HG02623 (cell line): ENCODE measurements at regions not wholly inside any gene's neighbourhood (a gene's known extent, or its start where the extent isn't known, plus 50 kb on each side); places are given as distances from the start of the nearest gene placed in this dataset.
"Not testable (repeated sequence)": the region's sequence is repeated elsewhere in the genome, so short reads cannot be mapped to it uniquely, and the experiment has no call there.

Source experiments
- ATAC-seq: cut with Tn5 transposase; IDR thresholded peaks from one replicate; pipeline ENCODE4 v1.9.1; 2021; ENCODE audit warnings: moderate library complexity; ENCODE audit not compliant: unreplicated experiment

DNA sequence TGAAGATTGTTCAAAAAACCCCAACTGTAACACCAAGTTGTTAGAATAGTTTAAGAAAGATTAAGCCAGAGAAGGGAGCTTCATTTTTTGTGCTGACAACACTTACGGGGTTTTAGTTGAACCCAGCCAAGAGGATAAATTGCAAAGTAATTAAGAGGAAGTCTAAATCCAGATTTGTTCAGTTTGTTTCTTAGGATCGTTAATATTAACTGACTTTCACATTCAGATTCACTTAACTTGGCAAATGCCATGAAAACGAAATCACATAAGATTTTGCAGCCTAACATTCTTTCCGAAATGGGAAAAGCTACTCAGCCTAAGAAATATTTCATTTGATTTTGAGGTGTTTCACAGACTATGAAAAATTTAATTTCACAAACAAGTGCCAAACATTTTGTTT is 511.3 kb downstream of the TRIML1 start:
- ATAC-seq: no peak

DNA sequence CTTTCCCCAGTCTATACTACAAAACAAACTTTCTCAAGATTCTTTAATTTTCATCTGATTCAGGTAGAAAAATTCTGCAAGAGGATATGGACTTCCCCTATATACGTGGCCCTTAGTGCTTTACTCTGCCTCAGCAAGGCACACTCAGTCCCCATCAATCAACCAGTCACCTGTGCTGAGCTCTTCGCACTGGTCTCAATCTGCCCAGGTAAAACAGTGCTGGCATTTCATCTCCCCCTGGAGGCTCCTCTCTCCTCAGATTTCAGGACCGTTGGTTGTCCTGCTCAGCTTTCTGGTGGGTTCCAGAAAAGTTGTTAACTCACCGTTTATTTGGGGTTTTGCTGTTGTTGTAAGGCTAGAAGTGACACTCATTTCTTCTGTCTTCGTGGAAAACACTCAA is 518.1 kb downstream of the TRIML1 start:
- ATAC-seq: no peak

DNA sequence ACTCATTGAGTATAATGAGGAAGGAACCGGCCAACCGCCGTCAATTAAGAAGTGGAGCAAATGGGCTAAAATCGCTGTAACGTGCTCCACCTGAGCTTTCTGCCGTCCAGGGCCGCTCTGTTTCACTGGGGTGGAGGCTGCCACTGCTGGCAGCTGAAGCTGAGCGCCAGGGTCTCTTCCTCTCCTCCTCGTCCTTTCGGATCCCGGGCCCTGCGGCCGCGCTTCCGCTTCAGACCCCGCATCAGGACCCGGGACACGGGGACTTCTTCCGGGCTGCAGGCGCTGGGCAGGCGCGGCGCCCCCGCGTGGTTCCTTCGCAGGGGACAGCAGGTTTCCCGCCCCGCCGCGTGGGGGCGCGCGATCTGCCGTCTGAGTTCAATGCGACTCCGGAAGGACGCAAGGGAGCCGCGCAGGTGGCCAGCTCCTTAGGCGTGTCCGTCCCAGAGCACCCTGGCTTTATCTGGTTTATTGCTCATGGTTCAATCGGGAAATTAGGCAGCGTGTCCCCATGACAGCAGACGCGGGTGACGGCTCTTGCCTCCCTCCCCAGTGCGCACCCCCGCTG is 519.8 kb downstream of the TRIML1 start:
- ATAC-seq: no peak

DNA sequence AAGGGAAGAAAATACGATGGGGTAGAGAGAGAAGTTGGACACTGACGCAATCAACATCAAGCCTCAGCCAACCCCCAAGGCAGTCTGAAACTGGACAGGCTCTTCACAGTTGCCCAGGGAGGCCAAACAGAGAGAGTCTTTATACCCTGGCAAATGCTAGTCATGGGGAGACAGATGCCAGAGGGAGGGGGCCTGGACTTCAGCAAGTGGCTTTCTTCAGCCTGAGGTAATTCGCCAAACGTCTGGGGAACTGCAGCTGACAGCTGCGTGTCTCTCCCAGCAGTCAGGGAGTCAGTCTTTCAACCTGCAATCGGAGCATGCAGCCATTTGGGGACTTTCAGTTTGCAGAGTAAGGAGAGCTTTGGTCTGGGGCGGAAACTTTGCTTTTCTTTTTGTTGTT is 521.6 kb downstream of the TRIML1 start:
- ATAC-seq: no peak

DNA sequence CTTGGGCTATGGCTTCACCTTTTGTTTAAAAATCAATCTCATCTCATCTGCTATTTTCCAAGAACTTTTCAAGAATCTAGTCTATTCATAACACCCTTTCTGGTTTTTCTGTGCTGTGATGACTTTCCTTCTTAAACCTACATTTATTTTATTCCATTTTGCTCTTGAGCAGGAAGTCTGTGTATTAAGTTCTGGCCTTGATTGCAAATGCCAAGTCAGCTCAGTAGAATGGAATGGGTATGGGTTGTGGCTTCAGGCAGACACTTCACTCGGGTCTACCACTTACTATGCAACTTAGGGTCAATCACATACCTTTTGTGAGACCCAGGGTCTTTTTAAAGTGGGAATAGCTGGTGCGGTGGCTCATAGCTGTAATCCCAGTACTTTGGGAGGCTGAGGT is 522.3 kb downstream of the TRIML1 start:
- no peak for ATAC-seq

DNA sequence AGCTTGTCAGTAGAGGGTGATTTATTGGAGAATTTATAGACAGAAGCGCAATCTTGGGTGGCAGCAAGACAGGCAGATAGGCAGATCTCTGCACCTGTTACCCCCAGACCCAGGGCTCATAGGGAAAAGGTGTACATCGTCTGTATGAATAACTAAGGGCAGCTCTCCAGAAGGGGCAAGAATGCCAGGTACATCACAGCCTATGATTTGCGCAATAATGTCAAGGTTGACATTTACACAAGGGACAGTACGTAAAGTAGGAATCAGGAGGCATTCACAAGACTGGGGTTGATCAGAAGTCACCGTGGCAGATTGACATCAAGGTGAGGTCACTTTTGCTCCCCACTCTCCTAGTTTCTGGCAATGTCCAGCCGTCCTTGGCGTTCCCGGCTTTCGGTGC is 524.1 kb downstream of the TRIML1 start:
- no peak for ATAC-seq

DNA sequence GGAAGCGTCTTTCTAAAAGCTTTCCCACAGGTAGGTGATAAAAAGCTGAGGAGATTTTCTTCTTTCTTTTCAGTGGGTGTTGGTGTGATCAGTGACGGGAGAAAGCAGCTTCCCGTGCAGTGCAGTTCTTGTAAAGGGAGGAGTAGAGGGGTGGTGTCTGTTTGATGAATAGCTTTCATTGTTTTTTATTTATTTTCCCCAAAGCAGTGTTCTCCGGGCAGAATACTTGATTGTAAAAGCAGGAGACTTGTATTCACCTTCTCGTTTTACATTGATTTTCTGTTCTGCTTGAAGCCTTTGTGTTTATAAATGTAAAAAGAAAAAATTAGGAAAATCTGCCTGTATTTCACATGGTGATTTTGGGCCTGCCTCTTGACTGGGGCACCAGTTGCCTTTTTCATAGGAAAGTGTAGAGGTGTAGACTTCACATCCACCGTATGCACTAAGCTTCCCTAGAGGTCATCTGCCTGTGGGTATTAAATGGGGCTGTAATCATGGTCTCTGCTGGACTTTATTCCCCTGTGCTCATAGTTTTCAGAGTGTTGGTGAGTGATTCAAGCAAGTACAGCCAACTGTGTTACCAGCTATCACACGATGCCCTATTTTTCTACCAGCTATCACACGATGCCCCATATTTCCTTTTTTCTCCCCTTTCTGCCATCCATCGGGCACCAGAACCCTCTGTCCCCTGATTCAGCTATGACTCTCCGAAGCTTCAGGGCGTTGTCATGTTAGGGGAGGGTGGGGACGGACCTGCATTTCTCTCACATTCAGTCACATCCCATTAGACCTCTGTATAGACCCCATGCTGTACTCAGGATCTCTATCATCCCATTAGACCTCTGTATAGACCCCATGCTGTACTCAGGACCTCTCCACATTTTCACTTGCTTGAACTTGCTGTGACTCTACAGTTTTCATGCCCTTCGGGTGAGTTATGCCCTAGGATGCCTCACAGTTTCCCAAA is 526.5 kb downstream of the TRIML1 start:
- no peak for ATAC-seq

DNA sequence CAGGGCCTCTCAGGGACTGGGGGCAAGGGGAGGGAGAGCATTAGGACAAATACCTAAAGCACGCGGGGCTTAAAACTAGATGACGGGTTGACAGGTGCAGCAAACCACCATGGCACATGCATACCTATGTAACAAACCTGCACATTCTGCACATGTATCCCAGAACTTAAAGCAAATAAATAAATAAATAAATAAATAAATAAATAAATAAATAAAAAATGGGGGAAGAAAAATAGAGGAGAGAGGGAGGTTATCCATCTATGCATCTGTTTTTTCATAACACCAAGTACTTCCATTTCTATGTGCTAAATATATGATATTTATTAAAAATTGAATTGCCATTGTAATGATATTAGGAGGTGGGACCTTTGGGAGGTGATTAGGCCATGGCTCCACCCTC is 539.5 kb downstream of the TRIML1 start:
- not testable (repeated sequence) for ATAC-seq

DNA sequence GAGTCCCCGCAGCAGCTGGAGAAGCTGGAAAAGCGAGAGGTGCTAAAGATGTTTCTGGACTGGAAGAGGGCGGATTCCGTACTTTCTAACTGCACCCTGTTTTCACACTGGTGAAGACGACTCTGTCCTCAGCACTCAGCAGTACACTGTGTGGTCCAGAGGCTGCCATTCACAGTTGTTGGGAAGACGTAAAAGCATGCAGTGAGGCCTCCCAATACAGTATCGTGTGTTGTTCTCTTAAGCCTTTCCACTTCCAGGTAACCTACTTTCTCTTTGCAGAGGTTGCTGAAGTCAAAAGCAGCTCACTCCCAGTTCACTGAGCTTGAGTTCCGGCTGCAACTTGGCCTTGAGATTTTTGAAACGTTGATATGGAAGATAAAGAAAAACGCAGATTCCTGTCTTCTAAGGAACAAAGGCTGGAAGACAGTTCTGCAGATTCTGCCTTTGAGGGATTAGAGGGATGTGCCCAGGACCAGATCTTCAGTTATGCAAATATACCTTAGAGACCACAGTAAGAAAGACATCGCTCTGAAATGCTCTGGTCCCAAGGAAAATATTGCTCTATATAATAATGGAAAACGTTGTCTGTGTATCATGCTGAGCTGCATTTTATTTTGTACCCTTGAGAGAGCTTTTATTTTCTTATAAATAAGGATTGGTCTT is 540.9 kb downstream of the TRIML1 start:
- ATAC-seq: no peak

DNA sequence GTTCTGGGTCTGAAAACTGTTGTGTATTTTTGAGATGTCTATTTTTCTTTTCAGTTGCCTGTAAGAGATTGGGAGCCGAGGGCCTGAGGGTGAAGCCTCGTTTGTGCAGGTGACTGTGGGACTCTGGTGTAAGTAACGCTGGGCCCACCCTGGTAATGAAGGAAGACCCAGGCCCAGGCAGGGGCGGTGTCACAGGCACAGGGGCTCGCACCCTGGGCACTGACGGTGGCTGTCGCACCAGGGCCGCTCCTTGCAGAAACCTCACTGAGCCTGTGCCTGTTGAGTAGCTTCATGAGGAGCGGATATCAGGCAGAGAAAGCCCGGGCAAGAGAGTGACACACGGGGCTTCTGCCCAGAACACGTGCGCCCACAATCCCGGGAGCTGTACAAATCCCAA is 541.4 kb downstream of the TRIML1 start:
- no peak for ATAC-seq

DNA sequence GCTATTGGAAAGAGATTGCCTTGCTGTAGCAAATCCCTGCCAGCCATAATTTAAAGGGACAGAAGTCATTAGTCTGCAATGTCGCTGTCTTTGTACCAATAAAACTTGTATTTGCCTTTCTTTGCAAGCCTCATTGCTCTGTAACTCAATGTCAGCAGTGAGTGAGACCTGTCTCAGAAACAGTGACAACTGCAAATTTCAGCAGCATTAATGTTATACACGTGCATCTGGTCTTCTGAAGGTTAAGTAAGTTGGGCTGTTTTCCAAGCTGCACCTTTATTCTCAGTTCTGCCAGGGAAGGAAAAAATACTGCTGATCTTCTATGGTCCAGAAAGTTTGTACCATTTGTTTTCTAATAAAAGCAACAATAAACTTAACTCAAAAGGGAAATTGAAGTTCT is 543.1 kb downstream of the TRIML1 start:
- ATAC-seq: no peak

DNA sequence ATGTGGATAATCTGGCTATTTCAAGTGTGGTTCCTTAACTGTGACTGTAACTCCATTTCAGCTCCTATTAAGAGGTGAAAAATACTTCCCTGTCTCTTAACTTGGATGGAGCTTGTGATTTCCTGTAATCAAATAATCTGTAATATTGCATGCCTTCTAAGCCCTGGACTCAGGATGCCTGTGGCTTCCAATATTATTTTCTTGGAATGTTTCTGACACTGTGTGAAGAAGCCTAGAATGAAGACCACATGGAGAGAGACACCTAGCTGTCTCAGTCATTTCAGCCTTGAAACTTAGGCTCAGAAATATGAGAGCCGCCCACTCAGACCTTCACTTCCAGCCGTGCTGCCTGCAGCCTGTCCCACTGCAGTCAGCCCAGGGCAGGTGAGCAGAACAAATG is 544.3 kb downstream of the TRIML1 start:
- no peak for ATAC-seq

DNA sequence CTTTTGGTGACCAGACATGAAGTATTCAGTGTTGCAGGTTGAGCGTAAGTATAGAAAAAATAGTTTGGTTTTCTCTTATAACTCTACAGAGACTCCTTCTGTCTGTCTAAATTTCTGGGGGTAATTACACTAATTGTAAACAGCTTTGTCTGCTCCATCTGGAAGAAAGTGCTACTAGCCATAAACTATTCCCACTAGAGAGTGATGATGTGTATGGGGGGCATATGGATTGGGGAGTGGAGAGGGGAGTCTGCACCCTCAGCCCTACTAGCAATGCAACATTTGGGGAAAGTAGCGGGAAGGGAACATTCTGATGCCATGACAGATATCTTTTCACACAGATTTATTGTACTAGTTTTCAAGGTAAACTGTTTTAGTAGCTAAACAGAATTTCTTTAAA is 549.7 kb downstream of the TRIML1 start:
- no peak for ATAC-seq

DNA sequence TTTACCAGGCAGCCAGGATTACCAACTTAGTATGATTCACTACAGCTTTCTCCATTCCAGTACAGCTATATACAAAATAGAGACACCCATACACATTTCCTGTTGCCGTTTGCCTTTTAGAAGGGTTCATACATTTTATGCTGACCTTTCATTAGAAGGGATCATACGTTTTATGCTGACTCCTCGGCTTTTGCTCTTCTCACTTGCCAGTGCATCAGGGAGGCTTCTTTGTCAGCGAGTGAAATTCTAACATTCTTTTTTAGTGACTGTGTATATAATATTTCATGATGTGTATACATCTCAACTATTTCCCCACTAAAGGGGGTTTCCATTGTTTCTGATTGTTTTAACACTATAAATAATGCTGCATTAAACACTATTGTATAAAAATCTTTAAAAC is 552.6 kb downstream of the TRIML1 start:
- ATAC-seq: no peak

DNA sequence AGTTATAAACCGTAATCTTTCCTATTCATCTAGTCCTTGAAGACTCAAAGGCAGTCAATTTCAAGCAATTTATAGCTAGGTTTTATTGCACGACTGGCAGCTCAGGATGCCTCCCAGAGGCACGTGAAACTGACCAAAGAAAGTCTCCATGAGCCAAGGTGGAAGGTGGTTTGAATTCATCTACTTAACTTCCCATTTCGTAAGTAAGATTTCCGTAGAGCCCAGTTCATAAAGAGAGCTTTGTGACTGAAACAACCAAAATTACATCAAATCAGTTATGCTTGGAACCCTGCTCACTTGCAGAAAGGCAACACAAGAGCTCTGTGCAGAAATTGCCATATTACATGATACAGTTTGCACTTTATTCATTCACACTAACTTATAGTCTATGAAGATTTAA is 556.0 kb downstream of the TRIML1 start:
- no peak for ATAC-seq

DNA sequence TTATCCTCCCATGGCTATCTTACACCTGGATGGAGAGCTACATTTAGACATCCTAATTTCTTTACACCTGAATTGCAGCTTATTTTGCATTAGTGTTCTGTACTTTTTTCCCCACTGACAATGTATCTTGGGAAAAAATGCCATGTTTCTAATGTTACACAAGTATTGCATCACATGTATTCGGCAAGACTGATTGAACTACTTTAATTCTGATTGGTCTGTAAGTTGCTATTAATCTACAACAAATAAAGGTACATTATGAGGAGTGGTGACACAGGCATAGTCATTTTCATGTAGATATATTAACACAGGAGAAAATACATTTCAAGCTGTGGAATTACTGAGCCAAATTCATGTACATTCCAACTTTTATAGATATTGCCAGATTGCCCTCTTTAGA is 558.0 kb downstream of the TRIML1 start:
- ATAC-seq: no peak

DNA sequence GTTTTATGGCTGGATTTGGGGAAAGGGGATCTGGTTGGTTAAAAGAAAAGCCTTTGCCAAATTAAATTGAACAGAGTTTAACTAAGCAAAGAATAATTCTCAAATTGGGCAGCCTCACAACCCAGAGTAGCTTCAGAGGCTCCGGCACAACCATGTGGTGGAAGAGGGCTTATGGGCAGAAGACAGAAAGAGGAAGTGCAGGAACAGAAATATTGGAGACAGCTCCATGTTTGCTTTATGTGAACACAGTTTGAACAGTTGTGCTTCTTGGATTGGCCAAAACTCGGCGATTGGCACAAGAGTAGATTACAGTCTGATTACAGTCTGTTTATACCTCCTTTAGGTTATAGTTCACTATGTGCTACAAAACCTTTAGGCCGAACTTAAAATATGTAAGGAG is 562.7 kb downstream of the TRIML1 start:
- no peak for ATAC-seq

DNA sequence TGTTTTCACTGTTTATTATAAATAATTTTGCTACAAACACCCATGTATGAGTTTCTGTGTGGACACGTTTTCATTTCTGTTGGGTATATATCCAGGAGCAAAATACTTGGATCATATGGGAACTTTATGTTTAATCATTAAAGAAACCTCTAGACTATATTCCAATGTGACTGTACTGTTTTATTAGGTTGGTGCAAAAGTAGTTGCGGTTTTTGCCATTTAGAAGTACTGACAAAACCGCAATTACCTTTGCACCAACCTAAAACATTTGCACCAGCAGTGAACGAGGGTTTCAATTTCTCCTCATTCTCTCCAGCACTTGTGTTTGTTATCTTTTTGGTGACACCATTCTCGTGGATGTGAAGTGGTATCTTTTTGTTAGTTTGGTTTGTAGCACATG is 565.0 kb downstream of the TRIML1 start:
- ATAC-seq: no peak

DNA sequence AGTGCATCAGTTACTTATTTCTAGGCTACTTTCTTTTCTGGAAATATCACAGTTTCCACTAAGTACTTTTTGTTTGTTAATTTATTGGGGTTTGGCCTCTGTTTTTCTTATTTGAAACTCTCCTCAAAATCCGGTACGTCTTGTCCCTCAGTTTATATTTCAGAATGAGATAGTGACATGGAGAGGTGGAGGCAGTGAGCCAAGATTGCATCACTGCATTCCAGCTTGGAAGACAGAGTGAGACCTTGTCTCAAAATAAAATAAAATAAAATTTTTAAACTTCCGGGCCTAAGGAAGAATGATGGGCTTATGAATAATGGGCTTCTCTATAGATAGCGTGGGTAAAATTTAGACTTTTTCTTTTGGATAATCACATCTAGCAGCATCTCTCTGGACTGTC is 567.8 kb downstream of the TRIML1 start:
- no peak for ATAC-seq

DNA sequence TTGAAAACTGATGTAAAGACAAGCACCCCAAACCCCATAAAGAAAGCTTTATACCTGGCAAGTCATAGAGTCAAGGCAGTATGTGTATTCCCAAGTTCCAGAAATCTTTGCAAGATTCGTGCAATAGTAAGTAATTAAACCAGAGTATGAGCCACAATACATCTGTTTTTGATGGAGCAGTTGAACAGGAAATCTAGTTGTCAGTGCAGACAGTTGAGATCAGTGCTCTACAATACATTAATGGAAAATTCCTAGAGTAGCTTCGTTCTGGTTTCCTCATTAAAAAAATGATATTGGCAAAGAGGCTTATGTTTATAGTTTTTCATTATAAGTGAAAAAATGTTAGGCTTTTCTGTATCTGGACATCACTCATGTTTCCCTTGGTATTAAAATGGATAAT is 575.3 kb downstream of the TRIML1 start:
- ATAC-seq: no peak

DNA sequence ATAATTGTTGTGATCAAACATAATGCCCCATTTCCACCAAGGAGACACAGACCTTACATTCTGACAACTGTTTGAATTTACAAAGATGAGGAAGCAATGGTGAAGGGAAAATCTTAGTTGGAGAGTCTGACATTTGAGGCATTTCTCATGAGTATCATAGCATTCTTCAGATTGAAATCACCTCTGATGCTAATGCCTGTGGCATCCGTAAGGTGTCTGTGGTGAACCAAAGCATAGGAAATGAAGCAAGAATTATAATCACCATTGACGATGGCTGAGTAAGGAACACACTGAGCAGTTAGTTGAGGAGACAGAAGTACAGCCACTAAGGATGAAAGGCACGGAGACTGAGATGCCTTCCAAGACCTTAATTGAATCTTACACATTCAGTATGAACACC is 575.7 kb downstream of the TRIML1 start:
- no peak for ATAC-seq

DNA sequence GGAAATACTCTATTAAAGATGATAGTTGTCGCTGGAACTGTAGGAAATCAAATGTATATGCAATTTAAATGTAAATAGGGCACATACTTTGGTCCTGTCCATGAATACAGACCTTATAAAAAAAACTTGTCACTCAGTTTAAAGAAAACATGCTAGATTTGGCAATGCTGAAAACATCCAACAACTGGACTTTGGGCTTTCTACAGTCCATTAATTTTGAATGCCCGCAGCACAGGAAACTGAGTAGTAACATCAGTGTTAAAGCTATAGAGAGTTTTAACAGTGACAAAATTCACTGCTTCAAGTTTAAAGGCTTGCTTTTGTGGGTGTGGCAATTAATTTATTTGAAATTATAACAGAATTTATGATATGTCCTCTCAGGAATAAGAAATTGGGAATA is 578.4 kb downstream of the TRIML1 start:
- no peak for ATAC-seq
